T-helper 2 cell treated with Interferon-gamma antibody and Interleukin-4, amounts not matched to agents 100 ng/mL and 5 ng/mL, for 36 hours (primary cell): ENCODE measurements at regions not wholly inside any gene's neighbourhood (a gene's known extent, or its start where the extent isn't known, plus 50 kb on each side); places are given as distances from the start of the nearest gene placed in this dataset.
"Not testable (repeated sequence)": the region's sequence is repeated elsewhere in the genome, so short reads cannot be mapped to it uniquely, and the experiment has no call there.

Source experiments
- intact Hi-C: fragments of 100-400 bp; cut with micrococcal nuclease; formaldehyde crosslinking; loops from one replicate; pipeline ENCODE4 v1.15.1; 2023

GRCh38 chr5:25993701-25994100 lies 1044.7 kb downstream of the CDH9 start:
- intact Hi-C loops: no loop called here

- intact Hi-C loops: no loop called here
Measured at GRCh38 chr5:25991639-25992038, 1046.7 kb downstream of the CDH9 start.

GRCh38 chr5:25990771-25991170 lies 1047.6 kb downstream of the CDH9 start:
- intact Hi-C loops: no loop called here

- intact Hi-C loops: no loop called here
Measured at GRCh38 chr5:25979086-25979485, 1059.3 kb downstream of the CDH9 start.

GRCh38 chr5:25975885-25976284 lies 1062.5 kb downstream of the CDH9 start:
- intact Hi-C loops: no loop called here

- intact Hi-C loops: no loop called here
Measured at GRCh38 chr5:25974451-25974850, 1063.9 kb downstream of the CDH9 start.

- intact Hi-C loops: no loop called here
Measured at GRCh38 chr5:25970906-25971489, 1067.4 kb downstream of the CDH9 start.

- intact Hi-C loops: not testable (repeated sequence)
Measured at GRCh38 chr5:25969042-25969441, 1069.3 kb downstream of the CDH9 start.

- intact Hi-C loops: no loop called here
Measured at GRCh38 chr5:25964009-25964372, 1074.4 kb downstream of the CDH9 start.

- intact Hi-C loops: no loop called here
Measured at GRCh38 chr5:25963251-25964008, 1075.0 kb downstream of the CDH9 start.

- intact Hi-C loops: no loop called here
Measured at GRCh38 chr5:25955337-25955736, 1083.0 kb downstream of the CDH9 start.

- intact Hi-C loops: no loop called here
Measured at GRCh38 chr5:25950681-25951080, 1087.7 kb downstream of the CDH9 start.

- intact Hi-C loops: no loop called here
Measured at GRCh38 chr5:25948278-25948677, 1090.1 kb downstream of the CDH9 start.

GRCh38 chr5:25944786-25945185 lies 1093.6 kb downstream of the CDH9 start:
- intact Hi-C loops: no loop called here

GRCh38 chr5:25909163-25909562 lies 1129.2 kb downstream of the CDH9 start:
- intact Hi-C loops: no loop called here

- intact Hi-C loops: no loop called here
Measured at GRCh38 chr5:25905646-25906045, 1132.7 kb downstream of the CDH9 start.

GRCh38 chr5:25892211-25892610 lies 1146.2 kb downstream of the CDH9 start:
- intact Hi-C loops: no loop called here

GRCh38 chr5:25891691-25892090 lies 1146.7 kb downstream of the CDH9 start:
- intact Hi-C loops: no loop called here

GRCh38 chr5:25881318-25882036 lies 1156.9 kb downstream of the CDH9 start:
- intact Hi-C loops: no loop called here

GRCh38 chr5:25863811-25864210 lies 1174.6 kb downstream of the CDH9 start:
- intact Hi-C loops: no loop called here

GRCh38 chr5:25862276-25862675 lies 1176.1 kb downstream of the CDH9 start:
- intact Hi-C loops: no loop called here

GRCh38 chr5:25858019-25858418 lies 1180.4 kb downstream of the CDH9 start:
- intact Hi-C loops: no loop called here

GRCh38 chr5:25851301-25851700 lies 1187.1 kb downstream of the CDH9 start:
- intact Hi-C loops: no loop called here
